Hepatocyte (in vitro differentiated cells): ENCODE measurements at regions not wholly inside any gene's neighbourhood (a gene's known extent, or its start where the extent isn't known, plus 50 kb on each side); places are given as distances from the start of the nearest gene placed in this dataset.

ENCODE experiments used
- CTCF ChIP-seq: fragments of 200-600 bp; sonication (generic); IDR thresholded peaks from 2 replicates; pipeline ENCODE4 v1.5.1; 2016; ENCODE audit warnings: antibody characterized with exemption, mild to moderate bottlenecking; ENCODE audit not compliant: poor library complexity
- EZH2 ChIP-seq: fragments of 200-600 bp; sonication (generic); IDR thresholded peaks from 2 replicates; pipeline ENCODE4 v1.6.1; 2016; ENCODE audit warnings: antibody characterized with exemption, mild to moderate bottlenecking, borderline replicate concordance

GRCh38 chr12:58254463-58255100 is 313.2 kb downstream of the ATP23 start:
- TF ChIP-seq CTCF: no peak
- TF ChIP-seq EZH2: no peak
